Stimulated activated CD4-positive, alpha-beta T cell treated with anti-CD3 and anti-CD28 coated beads, Interleukin-15, amount 100 ng/mL, for 1 hour (primary cell): ENCODE measurements at regions not wholly inside any gene's neighbourhood (a gene's known extent, or its start where the extent isn't known, plus 50 kb on each side); places are given as distances from the start of the nearest gene placed in this dataset.

Source experiments
- DNase-seq, 2 donors: peaks; one replicate each; pipeline ENCODE4 v3.0.0-alpha.2; 2020; ENCODE audit warnings: low read depth in 1 of 2, low spot score in 1 of 2

- no peak for DNase-seq
These were observed 281.9 kb downstream of the BTG1 start for GRCh38 chr12:91863702-91864101.

- no peak for DNase-seq
These were observed 284.1 kb downstream of the BTG1 start for GRCh38 chr12:91861554-91861953.

GRCh38 chr12:91859347-91859746 lies 286.3 kb downstream of the BTG1 start:
- DNase-seq: no peak

GRCh38 chr12:91857813-91858542 lies 287.7 kb downstream of the BTG1 start:
- DNase-seq: no peak

- no peak for DNase-seq
These were observed 290.9 kb downstream of the BTG1 start for GRCh38 chr12:91854725-91855124.

- DNase-seq: no peak
These were observed 292.1 kb downstream of the BTG1 start for GRCh38 chr12:91853350-91854127.

GRCh38 chr12:91852634-91853033 lies 293.0 kb downstream of the BTG1 start:
- no peak for DNase-seq

GRCh38 chr12:91851741-91852477 lies 293.7 kb downstream of the BTG1 start:
- no peak for DNase-seq

- DNase-seq: no peak
These were observed 299.1 kb downstream of the BTG1 start for GRCh38 chr12:91846466-91847055.

GRCh38 chr12:91845365-91845764 lies 300.3 kb downstream of the BTG1 start:
- no peak for DNase-seq

GRCh38 chr12:91841822-91842221 lies 303.8 kb downstream of the BTG1 start:
- no peak for DNase-seq

GRCh38 chr12:91836696-91837095 lies 308.9 kb downstream of the BTG1 start:
- no peak for DNase-seq

GRCh38 chr12:91836264-91836663 lies 309.4 kb downstream of the BTG1 start:
- DNase-seq: no peak

GRCh38 chr12:91835693-91836092 lies 310.0 kb downstream of the BTG1 start:
- DNase-seq: no peak

GRCh38 chr12:91833780-91834359 lies 311.8 kb downstream of the BTG1 start:
- no peak for DNase-seq

GRCh38 chr12:91825999-91826398 lies 319.6 kb downstream of the BTG1 start:
- no peak for DNase-seq

GRCh38 chr12:91824991-91825390 lies 320.7 kb downstream of the BTG1 start:
- no peak for DNase-seq

GRCh38 chr12:91819132-91819447 lies 326.6 kb downstream of the BTG1 start:
- no peak for DNase-seq

- DNase-seq: no peak
These were observed 327.2 kb downstream of the BTG1 start for GRCh38 chr12:91818227-91819131.

GRCh38 chr12:91817517-91817916 lies 328.1 kb downstream of the BTG1 start:
- no peak for DNase-seq
